BLaER1 treated with 17β-estradiol and CSF1 and Interleukin-3, amounts not matched to agents 10 nM and 100 nM (cell line): ENCODE measurements at regions not wholly inside any gene's neighbourhood (a gene's known extent, or its start where the extent isn't known, plus 50 kb on each side); places are given as distances from the start of the nearest gene placed in this dataset.
"Not testable (repeated sequence)": the region's sequence is repeated elsewhere in the genome, so short reads cannot be mapped to it uniquely, and the experiment has no call there.

Experiments used
- H3K27ac ChIP-seq, 11 experiments: shearing (Covaris generic); formaldehyde crosslinking; 2 replicates each; pipeline ENCODE4 v1.8.1; 2022
- H3K27me3 ChIP-seq, 11 experiments: shearing (Covaris generic); formaldehyde crosslinking; 2 replicates each; pipeline ENCODE4 v1.8.1; 2022
- H3K36me3 ChIP-seq, 11 experiments: shearing (Covaris generic); formaldehyde crosslinking; 2 replicates each; pipeline ENCODE4 v1.8.1; 2022
- H3K4me1 ChIP-seq, 10 experiments: shearing (Covaris generic); formaldehyde crosslinking; 2 replicates each; pipeline ENCODE4 v1.8.1; 2022
- H3K4me2 ChIP-seq, 11 experiments: shearing (Covaris generic); formaldehyde crosslinking; 2 replicates each; pipeline ENCODE4 v1.8.1; 2022
- H3K4me3 ChIP-seq, 10 experiments: shearing (Covaris generic); formaldehyde crosslinking; 2 replicates each; pipeline ENCODE4 v1.8.1; 2022
- H3K9ac ChIP-seq, 11 experiments: shearing (Covaris generic); formaldehyde crosslinking; 2 replicates each; pipeline ENCODE4 v1.8.1; 2022
- H3K9me3 ChIP-seq, 11 experiments: shearing (Covaris generic); formaldehyde crosslinking; replicated peaks in 1 of 11; 2 replicates each; pipeline ENCODE4 v1.8.1; 2022
- H4K20me1 ChIP-seq, 11 experiments: shearing (Covaris generic); formaldehyde crosslinking; 2 replicates each; pipeline ENCODE4 v1.8.1; 2022
- Cebpa-rat ChIP-seq, 11 experiments: shearing (Covaris generic); IDR thresholded peaks; 2 replicates each; pipeline ENCODE4 v1.8.1; 2022

DNA sequence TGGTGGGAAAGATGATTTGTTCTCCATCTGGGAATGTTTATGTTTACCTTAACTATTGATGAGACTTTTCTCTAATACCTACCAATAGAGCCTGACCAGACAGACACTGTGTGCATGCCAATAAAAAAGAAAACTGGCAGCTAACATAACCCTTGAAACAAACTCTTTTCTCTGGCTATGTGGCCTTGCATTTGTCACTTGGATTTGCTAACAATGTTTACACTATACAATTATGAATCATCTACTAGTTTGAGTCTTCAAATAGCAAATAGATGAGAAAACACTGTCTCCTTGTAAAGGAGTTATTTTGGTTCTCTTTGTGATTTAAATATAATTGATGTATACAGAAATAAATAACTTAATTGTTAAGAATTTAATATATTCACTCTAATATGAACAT lies 273.1 kb downstream of the SEMA3D start:
- H4K20me1 ChIP-seq, result no peaks in the 10 kb centered on the region
- no peak for TF ChIP-seq Cebpa-rat (IDR thresholded peaks at IDR 0.05)
- H3K4me2 ChIP-seq, result no peak overlapping the region
- peaks cover 0 to 9% (median 4%) of the 10 kb centered on the region in 10 experiments; a peak in 7 of 20 replicates for H3K4me1 ChIP-seq
- H3K27me3 ChIP-seq, result no peaks in the 10 kb centered on the region
- peaks cover 0 to 3% (median 0%) of the 10 kb centered on the region in 11 experiments; a peak in 3 of 22 replicates for H3K9me3 ChIP-seq
- H3K27ac ChIP-seq, result no peak overlapping the region
- H3K36me3 ChIP-seq, result no peaks in the 10 kb centered on the region
- H3K4me3 ChIP-seq, result no peak overlapping the region
- H3K9ac ChIP-seq, result no peak overlapping the region

- H3K9me3 ChIP-seq, result no peaks in the 10 kb centered on the region
- no peaks in the 10 kb centered on the region for H3K36me3 ChIP-seq
- no peaks in the 10 kb centered on the region for H3K27me3 ChIP-seq
- H3K4me2 ChIP-seq, result peak overlapping the region in 6 of 11 experiments; percentile 6 to 30 (median 20); a peak in 2 of 22 replicates
- no peak overlapping the region for H3K27ac ChIP-seq
- H3K4me3 ChIP-seq, result no peak overlapping the region
- peaks cover 0 to 9% (median 5%) of the 10 kb centered on the region in 10 experiments; a peak in 10 of 20 replicates for H3K4me1 ChIP-seq
- no peaks in the 10 kb centered on the region for H4K20me1 ChIP-seq
- TF ChIP-seq Cebpa-rat (IDR thresholded peaks at IDR 0.05), result no peak
- H3K9ac ChIP-seq, result no peak overlapping the region
Observed at GRCh38 chr7:84912993-84913635, 273.7 kb downstream of the SEMA3D start.

DNA sequence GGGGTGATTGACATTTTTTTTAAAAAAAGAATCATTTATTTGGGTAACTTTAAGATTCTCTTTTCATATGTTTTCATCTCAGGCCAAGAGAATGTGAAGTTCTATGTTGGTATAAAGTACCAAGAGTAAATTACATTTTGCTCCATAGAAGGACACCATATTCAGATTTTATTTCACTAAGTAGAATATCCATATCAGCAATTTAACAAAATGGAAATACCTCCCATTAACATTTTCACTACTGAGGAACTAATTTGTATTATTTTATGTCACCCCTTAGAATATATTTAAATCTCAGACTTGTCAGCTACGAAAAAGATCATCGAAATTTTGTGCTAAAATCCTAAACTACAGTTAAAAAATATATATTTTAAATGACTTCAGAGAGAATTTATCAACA lies 274.3 kb downstream of the SEMA3D start:
- H3K4me3 ChIP-seq, result no peak overlapping the region
- no peaks in the 10 kb centered on the region for H3K36me3 ChIP-seq
- no peak for TF ChIP-seq Cebpa-rat (IDR thresholded peaks at IDR 0.05)
- no peak overlapping the region for H3K4me2 ChIP-seq
- no peaks in the 10 kb centered on the region for H3K27me3 ChIP-seq
- H3K9ac ChIP-seq, result no peak overlapping the region
- H3K27ac ChIP-seq, result no peak overlapping the region
- H4K20me1 ChIP-seq, result no peaks in the 10 kb centered on the region
- peaks cover 0 to 9% (median 5%) of the 10 kb centered on the region in 10 experiments; a peak in 10 of 20 replicates for H3K4me1 ChIP-seq
- no peaks in the 10 kb centered on the region for H3K9me3 ChIP-seq

GRCh38 chr7:84912018-84912417 lies 274.8 kb downstream of the SEMA3D start:
- H3K4me1 ChIP-seq, result peaks cover 0 to 9% (median 5%) of the 10 kb centered on the region in 10 experiments; a peak in 10 of 20 replicates
- no peaks in the 10 kb centered on the region for H3K36me3 ChIP-seq
- TF ChIP-seq Cebpa-rat (IDR thresholded peaks at IDR 0.05), result no peak
- H3K27me3 ChIP-seq, result no peaks in the 10 kb centered on the region
- H4K20me1 ChIP-seq, result no peaks in the 10 kb centered on the region
- no peak overlapping the region for H3K9ac ChIP-seq
- no peaks in the 10 kb centered on the region for H3K9me3 ChIP-seq
- H3K27ac ChIP-seq, result no peak overlapping the region
- no peak overlapping the region for H3K4me3 ChIP-seq
- H3K4me2 ChIP-seq, result no peak overlapping the region

GRCh38 chr7:84911077-84911476 lies 275.8 kb downstream of the SEMA3D start:
- Histone ChIP-seq H3K4me3 (no peak overlapping the region), H3K9ac (no peak overlapping the region), H3K36me3 (no peaks in the 10 kb centered on the region), H3K4me1 (peaks cover 0 to 9% (median 5%) of the 10 kb centered on the region in 10 experiments; a peak in 10 of 20 replicates), H3K27me3 (no peaks in the 10 kb centered on the region), H4K20me1 (no peaks in the 10 kb centered on the region), H3K4me2 (no peak overlapping the region), H3K27ac (no peak overlapping the region), H3K9me3 (no peaks in the 10 kb centered on the region)
- TF ChIP-seq Cebpa-rat (IDR thresholded peaks at IDR 0.05), result no peak

GRCh38 chr7:84910322-84910721 lies 276.5 kb downstream of the SEMA3D start:
- not testable (repeated sequence) for H3K36me3 ChIP-seq, H3K27me3 ChIP-seq, H4K20me1 ChIP-seq, H3K27ac ChIP-seq, H3K4me2 ChIP-seq, H3K4me1 ChIP-seq, H3K9ac ChIP-seq, H3K4me3 ChIP-seq, H3K9me3 ChIP-seq

DNA sequence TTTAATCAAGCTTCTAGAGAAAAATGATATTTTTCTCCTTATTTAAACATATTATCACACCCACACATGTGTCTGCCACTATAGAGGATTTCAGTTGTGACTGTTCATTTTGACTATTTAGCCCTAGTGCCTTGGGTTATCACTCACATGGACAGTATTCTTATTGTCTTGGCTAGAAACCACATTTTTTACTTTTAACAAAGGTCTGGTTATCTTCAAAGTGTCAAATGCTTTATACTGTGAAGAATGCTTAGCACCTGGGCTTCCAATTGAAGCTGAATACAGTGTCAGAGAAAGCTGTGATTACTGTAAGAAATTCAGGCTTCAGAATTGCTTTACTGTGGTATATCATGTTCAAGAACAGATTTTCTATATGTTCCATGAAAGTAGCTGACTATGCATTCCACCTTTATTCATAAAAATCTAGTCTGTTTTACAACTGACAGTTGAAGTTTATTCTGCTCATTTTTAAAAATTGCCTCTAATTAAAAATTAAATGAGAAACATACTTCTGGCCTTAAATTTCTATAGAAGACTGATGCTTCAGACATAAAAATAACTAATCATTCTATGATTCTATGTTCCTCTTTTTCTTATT lies 278.6 kb downstream of the SEMA3D start:
- Histone ChIP-seq H3K9me3 (no peaks in the 10 kb centered on the region), H3K4me1 (peaks cover 0 to 9% (median 5%) of the 10 kb centered on the region in 10 experiments; a peak in 10 of 20 replicates), H3K9ac (no peak overlapping the region), H4K20me1 (no peaks in the 10 kb centered on the region), H3K4me3 (no peak overlapping the region), H3K27ac (no peak overlapping the region), H3K4me2 (no peak overlapping the region; a peak in 2 of 22 replicates), H3K36me3 (no peaks in the 10 kb centered on the region), H3K27me3 (no peaks in the 10 kb centered on the region)
- no peak for TF ChIP-seq Cebpa-rat (IDR thresholded peaks at IDR 0.05)

DNA sequence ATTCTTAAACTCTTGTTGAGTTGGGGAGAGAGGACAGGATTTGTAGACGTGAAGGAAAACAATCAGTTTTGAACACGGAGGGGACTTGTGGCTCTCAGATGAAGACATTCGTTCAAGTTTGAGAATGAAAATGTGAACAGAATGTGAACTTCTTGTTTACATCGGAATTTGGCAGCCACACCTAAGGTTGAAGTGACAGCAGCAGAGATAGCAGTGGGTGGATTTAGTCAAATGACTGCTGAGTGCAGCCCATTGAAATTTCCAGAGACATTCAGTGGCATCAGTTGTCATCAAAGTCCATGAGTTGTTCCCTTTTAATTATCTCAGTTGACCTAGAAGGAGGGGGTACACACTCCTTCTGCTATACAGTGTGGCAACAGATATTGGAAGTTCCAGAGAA lies 280.0 kb downstream of the SEMA3D start:
- Histone ChIP-seq H3K4me3 (no peak overlapping the region), H3K9me3 (no peaks in the 10 kb centered on the region), H3K27me3 (no peaks in the 10 kb centered on the region), H3K27ac (no peak overlapping the region), H3K4me2 (no peak overlapping the region), H4K20me1 (no peaks in the 10 kb centered on the region), H3K9ac (no peak overlapping the region), H3K36me3 (no peaks in the 10 kb centered on the region), H3K4me1 (peaks cover 0 to 9% (median 5%) of the 10 kb centered on the region in 10 experiments; a peak in 10 of 20 replicates)
- TF ChIP-seq Cebpa-rat (IDR thresholded peaks at IDR 0.05), result no peak

GRCh38 chr7:84904561-84904960 lies 282.3 kb downstream of the SEMA3D start:
- H3K36me3 ChIP-seq, result no peaks in the 10 kb centered on the region
- no peak overlapping the region for H3K4me2 ChIP-seq
- H3K9me3 ChIP-seq, result no peaks in the 10 kb centered on the region
- peaks cover 2 to 8% (median 6%) of the 10 kb centered on the region in 10 experiments; a peak in 11 of 20 replicates for H3K4me1 ChIP-seq
- H3K4me3 ChIP-seq, result no peak overlapping the region
- no peaks in the 10 kb centered on the region for H4K20me1 ChIP-seq
- H3K27me3 ChIP-seq, result no peaks in the 10 kb centered on the region
- H3K9ac ChIP-seq, result no peak overlapping the region
- TF ChIP-seq Cebpa-rat (IDR thresholded peaks at IDR 0.05), result no peak
- no peak overlapping the region for H3K27ac ChIP-seq

DNA sequence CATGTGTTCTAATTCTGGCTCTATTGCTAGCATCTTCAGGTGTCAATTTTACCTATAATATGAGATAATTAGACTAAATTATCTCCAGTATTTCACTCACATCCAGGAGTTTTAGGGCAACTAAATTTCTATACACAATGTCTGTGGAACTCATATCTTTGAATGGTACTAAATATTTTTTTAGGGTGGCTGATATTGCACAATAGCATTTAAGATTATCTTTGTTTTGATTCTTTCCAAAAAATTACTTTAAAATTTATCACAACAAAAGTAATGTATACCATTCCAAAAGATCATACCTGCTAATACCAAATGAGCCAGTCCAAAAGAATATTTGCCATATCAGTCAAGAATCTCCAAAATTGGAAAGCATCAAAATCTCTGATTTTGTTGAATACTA lies 285.5 kb downstream of the SEMA3D start:
- peaks cover 0 to 5% (median 2%) of the 10 kb centered on the region in 10 experiments; a peak in 5 of 20 replicates for H3K4me1 ChIP-seq
- H3K27ac ChIP-seq, result no peak overlapping the region
- peak in 1 of 11 experiments; percentile 35; a peak in 1 of 22 replicates for TF ChIP-seq Cebpa-rat (IDR thresholded peaks at IDR 0.05)
- H3K9ac ChIP-seq, result no peak overlapping the region
- no peaks in the 10 kb centered on the region for H3K36me3 ChIP-seq
- H3K9me3 ChIP-seq, result 0 out of 22 replicates have a peak, but pooled peaks cover 0 to under 1% (median 0%) of the 10 kb centered on the region in 11 experiments
- H3K4me3 ChIP-seq, result no peak overlapping the region
- no peak overlapping the region for H3K4me2 ChIP-seq
- H4K20me1 ChIP-seq, result no peaks in the 10 kb centered on the region
- no peaks in the 10 kb centered on the region for H3K27me3 ChIP-seq
